Retinal pigment epithelial cell (primary cell): ENCODE measurements at regions not wholly inside any gene's neighbourhood (a gene's known extent, or its start where the extent isn't known, plus 50 kb on each side); places are given as distances from the start of the nearest gene placed in this dataset.

Experiments
- DNase-seq: peaks from one replicate; pipeline ENCODE4 v3.0.0-alpha.2; 2010; ENCODE audit warnings: low read depth
- H3K4me3 ChIP-seq: 2 replicates; pipeline ENCODE4 v1.5.1; 2011; ENCODE audit warnings: mild to moderate bottlenecking, low read length, control low read depth, moderate library complexity
- TF ChIP-seq, protein P1 (sequence below): conservative IDR thresholded peaks from 2 replicates; pipeline ENCODE4 v1.5.1; 2011; ENCODE audit warnings: low read depth, low read length, control low read depth, inconsistent platforms

GRCh38 chr11:112310848-112311247 is 50.2 kb upstream of the PLET1 start:
- DNase-seq, result no peak
- TF ChIP-seq, protein P1, sequence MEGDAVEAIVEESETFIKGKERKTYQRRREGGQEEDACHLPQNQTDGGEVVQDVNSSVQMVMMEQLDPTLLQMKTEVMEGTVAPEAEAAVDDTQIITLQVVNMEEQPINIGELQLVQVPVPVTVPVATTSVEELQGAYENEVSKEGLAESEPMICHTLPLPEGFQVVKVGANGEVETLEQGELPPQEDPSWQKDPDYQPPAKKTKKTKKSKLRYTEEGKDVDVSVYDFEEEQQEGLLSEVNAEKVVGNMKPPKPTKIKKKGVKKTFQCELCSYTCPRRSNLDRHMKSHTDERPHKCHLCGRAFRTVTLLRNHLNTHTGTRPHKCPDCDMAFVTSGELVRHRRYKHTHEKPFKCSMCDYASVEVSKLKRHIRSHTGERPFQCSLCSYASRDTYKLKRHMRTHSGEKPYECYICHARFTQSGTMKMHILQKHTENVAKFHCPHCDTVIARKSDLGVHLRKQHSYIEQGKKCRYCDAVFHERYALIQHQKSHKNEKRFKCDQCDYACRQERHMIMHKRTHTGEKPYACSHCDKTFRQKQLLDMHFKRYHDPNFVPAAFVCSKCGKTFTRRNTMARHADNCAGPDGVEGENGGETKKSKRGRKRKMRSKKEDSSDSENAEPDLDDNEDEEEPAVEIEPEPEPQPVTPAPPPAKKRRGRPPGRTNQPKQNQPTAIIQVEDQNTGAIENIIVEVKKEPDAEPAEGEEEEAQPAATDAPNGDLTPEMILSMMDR, result no peak
- H3K4me3 ChIP-seq, result no peak overlapping the region

DNA sequence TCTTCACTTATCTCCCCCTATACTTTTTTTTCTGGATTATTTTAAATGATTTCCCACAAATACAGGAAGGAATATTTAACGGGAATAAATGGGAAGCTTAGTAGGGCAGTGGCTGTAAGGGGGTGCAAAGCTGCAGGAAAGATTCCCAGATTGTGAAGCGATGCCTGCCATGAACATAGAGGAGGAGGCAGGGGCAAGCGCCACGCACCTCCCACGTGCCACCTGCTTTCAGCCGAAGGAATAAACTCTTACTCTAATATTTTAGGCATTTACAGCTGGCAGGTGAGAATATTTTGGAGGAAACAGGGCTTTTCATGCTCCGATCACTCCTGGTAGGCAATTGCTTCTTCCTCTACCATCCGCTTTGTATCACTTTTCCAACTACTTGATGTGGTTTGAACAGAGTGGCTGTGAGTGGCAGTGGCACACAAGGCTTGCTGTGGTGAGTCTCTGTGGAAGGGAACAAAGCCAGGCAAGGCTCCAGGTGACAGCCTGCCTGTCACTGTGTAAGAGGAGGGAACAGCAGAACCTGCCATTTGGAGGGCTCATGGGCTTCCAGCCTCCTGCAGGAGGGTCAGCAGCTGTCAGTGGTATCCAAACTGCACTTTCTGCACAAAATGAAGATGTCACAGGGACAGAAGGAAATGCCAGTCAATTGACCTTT is 54.5 kb upstream of the PLET1 start:
- DNase-seq, result no peak
- TF ChIP-seq, protein P1, result no peak
- H3K4me3 ChIP-seq, result no peak overlapping the region

DNA sequence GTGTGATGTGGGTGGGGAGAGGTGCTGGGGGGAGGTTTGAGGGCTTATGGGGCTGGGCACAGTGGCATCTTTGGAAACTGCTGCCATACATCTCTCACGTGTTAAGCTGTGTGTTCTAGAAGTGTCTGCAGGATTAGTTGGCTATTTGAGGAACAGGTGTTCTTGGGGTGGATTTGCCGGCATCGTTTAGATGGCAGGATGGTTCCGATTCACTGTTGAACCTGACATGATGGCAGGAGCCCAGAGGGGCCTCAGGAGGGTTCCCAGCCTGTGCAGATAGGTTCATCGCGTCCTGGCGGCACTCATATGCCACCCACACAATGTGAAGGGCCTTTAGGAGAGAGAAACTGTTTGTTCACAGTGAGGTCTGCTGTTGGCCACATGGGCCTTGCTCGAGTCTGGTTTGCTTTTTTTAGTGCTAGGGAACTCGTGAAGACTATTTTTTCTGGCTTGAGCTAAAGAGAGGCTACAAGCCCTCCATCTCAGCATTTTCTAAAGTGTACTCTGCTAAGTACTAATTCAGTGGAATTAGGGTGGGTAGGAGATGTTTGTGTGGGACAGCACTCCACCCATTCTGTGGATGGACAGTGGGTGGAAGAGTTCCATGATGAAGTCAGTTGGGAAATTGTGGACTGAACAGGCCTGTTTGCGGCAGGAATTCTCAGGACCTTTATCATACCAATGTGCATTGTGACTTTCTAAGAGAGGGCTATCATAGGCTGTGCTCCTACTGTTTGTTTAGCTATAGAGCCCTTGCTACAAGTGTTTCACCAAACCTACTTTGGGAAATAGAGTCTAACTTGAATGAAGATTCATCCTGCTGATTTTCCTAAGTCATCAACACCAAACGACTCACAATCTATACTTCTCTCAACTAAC is 55.4 kb upstream of the PLET1 start:
- no peak for DNase-seq
- TF ChIP-seq, protein P1, result no peak
- no peak overlapping the region for H3K4me3 ChIP-seq

GRCh38 chr11:112316971-112317370 is 56.3 kb upstream of the PLET1 start:
- DNase-seq, result no peak
- H3K4me3 ChIP-seq, result no peak overlapping the region
- TF ChIP-seq, protein P1, result no peak

DNA sequence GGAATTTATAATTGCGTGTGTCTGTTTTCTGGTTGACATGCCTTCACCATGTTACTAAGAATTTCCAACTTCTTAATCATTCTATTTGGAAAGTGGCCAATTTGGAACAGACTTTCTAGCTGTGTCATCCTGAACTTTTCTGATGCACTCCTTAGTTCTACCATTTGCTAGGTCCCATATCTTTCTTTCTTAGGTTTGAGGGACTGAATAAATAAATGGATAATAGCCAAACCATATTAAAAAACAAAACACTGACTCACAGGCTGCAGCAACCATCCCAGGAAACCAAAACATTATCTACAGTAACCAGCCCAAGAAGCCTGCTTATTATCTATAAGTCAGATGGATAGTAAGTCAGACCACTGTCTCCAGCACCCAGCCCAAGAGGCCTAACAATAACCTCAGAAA is 57.5 kb upstream of the PLET1 start:
- no peak overlapping the region for H3K4me3 ChIP-seq
- peak; percentile 84 for DNase-seq
- TF ChIP-seq, protein P1, result no peak

- H3K4me3 ChIP-seq, result no peak overlapping the region
- DNase-seq, result no peak
- TF ChIP-seq, protein P1, result no peak
These were observed 58.0 kb upstream of the PLET1 start for GRCh38 chr11:112318661-112319060.
